Activated naive CD8-positive, alpha-beta T cell treated with anti-CD3 and anti-CD28 coated beads, Interleukin-2, amount 10 ng/mL, durations not matched to agents 7 days and 5 days (primary cell): ENCODE measurements at regions not wholly inside any gene's neighbourhood (a gene's known extent, or its start where the extent isn't known, plus 50 kb on each side); places are given as distances from the start of the nearest gene placed in this dataset.

Source experiments
- ATAC-seq: fragments of 150-1000 bp; cut with Tn5 transposase; one replicate; pipeline ENCODE4 v1.10.0; 2021; ENCODE audit warnings: low read depth, moderate library complexity
- POLR2A ChIA-PET: fragments of 350-600 bp; sonication (Branson Sonifier 250); formaldehyde crosslinking; loops from one replicate; lab custom pipeline; 2021; ENCODE audit warnings: antibody characterized with exemption; lab: Charles Lee
- DNase-seq: peaks from one replicate; pipeline ENCODE4 v3.0.0; 2021
- H3K27ac Mint-ChIP-seq: one replicate; pipeline ENCODE4 v1.8.0; 2022; ENCODE audit warnings: mild to moderate bottlenecking, mixed read lengths
- H3K27me3 Mint-ChIP-seq: one replicate; pipeline ENCODE4 v1.8.0; 2022; ENCODE audit warnings: mild to moderate bottlenecking, moderate library complexity, mixed read lengths
- H3K36me3 Mint-ChIP-seq: one replicate; pipeline ENCODE4 v1.8.0; 2021; ENCODE audit warnings: mild to moderate bottlenecking, mixed read lengths
- H3K4me1 Mint-ChIP-seq: one replicate; pipeline ENCODE4 v1.8.0; 2021; ENCODE audit warnings: mixed read lengths
- H3K4me3 Mint-ChIP-seq: one replicate; pipeline ENCODE4 v1.8.0; 2022; ENCODE audit warnings: mild to moderate bottlenecking, moderate library complexity, mixed read lengths
- H3K9me3 Mint-ChIP-seq: one replicate; pipeline ENCODE4 v1.8.0; 2021; ENCODE audit warnings: mixed read lengths

DNA sequence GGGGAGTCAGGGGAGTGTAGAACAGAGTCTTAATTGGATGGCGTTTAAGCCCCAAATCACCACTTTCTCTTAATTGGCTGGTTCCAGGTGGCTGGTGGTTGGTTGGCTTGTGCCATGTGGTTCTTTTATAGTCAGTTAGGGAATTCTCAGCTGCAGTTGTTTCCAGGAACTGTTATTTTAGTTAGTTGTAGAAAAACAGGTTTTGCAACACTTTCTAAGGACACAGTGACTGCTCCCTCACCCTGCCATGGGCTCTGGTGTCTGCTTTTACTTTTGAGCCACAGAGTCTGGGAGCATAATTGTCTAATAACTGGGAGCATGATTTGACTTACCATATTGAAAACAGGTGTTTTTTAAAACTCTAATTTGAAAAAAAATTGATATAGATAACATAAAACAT lies 75.8 kb upstream of the PCDH18 start:
- no peaks in the 10 kb centered on the region for H3K4me1 Mint-ChIP-seq
- H3K9me3 Mint-ChIP-seq, result peaks cover 2% of the 10 kb centered on the region
- DNase-seq (no peak), ATAC-seq (no peak)
- no peaks in the 10 kb centered on the region for H3K36me3 Mint-ChIP-seq
- no peak overlapping the region for H3K4me3 Mint-ChIP-seq
- POLR2A ChIA-PET, result no interaction called here
- peaks cover under 1% of the 10 kb centered on the region for H3K27me3 Mint-ChIP-seq
- no peak overlapping the region for H3K27ac Mint-ChIP-seq

- Mint-ChIP-seq H3K9me3 (peaks cover 1% of the 10 kb centered on the region), H3K36me3 (no peaks in the 10 kb centered on the region), H3K27ac (no peak overlapping the region), H3K4me3 (no peak overlapping the region), H3K4me1 (no peaks in the 10 kb centered on the region), H3K27me3 (no peaks in the 10 kb centered on the region)
- ATAC-seq, result no peak
- POLR2A ChIA-PET, result no interaction called here
- no peak for DNase-seq
Measured at GRCh38 chr4:137602436-137602835, 70.1 kb upstream of the PCDH18 start.

GRCh38 chr4:137601934-137602333 lies 69.6 kb upstream of the PCDH18 start:
- ATAC-seq, result no peak
- no peak overlapping the region for H3K27ac Mint-ChIP-seq
- H3K4me3 Mint-ChIP-seq, result no peak overlapping the region
- H3K27me3 Mint-ChIP-seq, result no peaks in the 10 kb centered on the region
- no peaks in the 10 kb centered on the region for H3K36me3 Mint-ChIP-seq
- no peaks in the 10 kb centered on the region for H3K4me1 Mint-ChIP-seq
- H3K9me3 Mint-ChIP-seq, result peaks cover 1% of the 10 kb centered on the region
- POLR2A ChIA-PET, result no interaction called here
- DNase-seq, result no peak

GRCh38 chr4:137599734-137600133 lies 67.4 kb upstream of the PCDH18 start:
- no peaks in the 10 kb centered on the region for H3K36me3 Mint-ChIP-seq
- H3K4me1 Mint-ChIP-seq, result no peaks in the 10 kb centered on the region
- H3K9me3 Mint-ChIP-seq, result no peaks in the 10 kb centered on the region
- no peak for DNase-seq
- H3K27me3 Mint-ChIP-seq, result no peaks in the 10 kb centered on the region
- POLR2A ChIA-PET, result no interaction called here
- no peak overlapping the region for H3K27ac Mint-ChIP-seq
- no peak overlapping the region for H3K4me3 Mint-ChIP-seq
- ATAC-seq, result no peak

- no peak overlapping the region for H3K4me3 Mint-ChIP-seq
- no peak overlapping the region for H3K27ac Mint-ChIP-seq
- no peaks in the 10 kb centered on the region for H3K9me3 Mint-ChIP-seq
- H3K27me3 Mint-ChIP-seq, result no peaks in the 10 kb centered on the region
- no peaks in the 10 kb centered on the region for H3K4me1 Mint-ChIP-seq
- DNase-seq (no peak), ATAC-seq (no peak)
- no peaks in the 10 kb centered on the region for H3K36me3 Mint-ChIP-seq
- POLR2A ChIA-PET, result no interaction called here
Measured at GRCh38 chr4:137597752-137598430, 65.6 kb upstream of the PCDH18 start.

DNA sequence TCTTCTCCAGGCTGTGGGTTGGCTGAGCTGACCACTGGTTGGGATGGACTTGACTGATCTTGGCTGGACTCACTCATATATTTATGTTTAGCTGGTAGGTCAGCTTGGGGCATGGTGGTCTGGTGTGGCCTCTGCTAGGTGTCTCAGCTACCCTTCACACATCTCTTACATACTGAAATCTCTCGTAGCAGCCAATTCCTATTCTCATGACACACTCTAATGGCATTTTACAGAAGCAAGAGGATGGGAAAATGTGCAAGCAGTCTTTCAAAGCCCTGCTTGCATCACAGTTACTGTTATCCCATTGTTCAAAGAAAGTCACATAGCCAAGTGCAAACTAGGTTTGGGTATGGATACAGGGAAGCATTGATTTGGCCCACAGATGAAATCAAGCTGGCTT lies 55.5 kb upstream of the PCDH18 start:
- Mint-ChIP-seq H3K4me3 (no peak overlapping the region), H3K9me3 (no peaks in the 10 kb centered on the region), H3K27ac (no peak overlapping the region), H3K4me1 (no peaks in the 10 kb centered on the region), H3K27me3 (no peaks in the 10 kb centered on the region), H3K36me3 (no peaks in the 10 kb centered on the region)
- no peak for ATAC-seq
- no peak for DNase-seq
- POLR2A ChIA-PET, result no interaction called here

DNA sequence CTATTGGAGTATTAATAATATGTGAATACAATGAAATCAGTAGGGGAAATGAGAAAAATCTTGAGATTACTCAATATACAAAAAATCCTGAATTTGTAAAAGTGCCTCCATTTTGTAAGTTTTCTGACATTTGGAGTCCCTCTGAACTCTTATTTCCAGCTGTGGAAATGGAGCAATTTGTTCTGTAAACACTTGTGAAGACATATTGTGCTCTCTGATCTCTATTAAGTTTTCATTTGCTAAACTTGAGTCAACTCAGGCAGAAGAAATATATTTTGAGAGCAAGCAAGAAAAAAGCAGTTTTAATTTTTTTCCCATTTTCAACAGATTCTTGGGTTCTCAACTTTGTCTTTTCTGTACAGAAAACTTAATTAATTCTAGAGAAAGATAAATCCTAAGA lies 51.4 kb upstream of the PCDH18 start:
- no peaks in the 10 kb centered on the region for H3K9me3 Mint-ChIP-seq
- no peak overlapping the region for H3K4me3 Mint-ChIP-seq
- ATAC-seq (no peak), DNase-seq (no peak)
- POLR2A ChIA-PET, result no interaction called here
- H3K27me3 Mint-ChIP-seq, result no peaks in the 10 kb centered on the region
- no peak overlapping the region for H3K27ac Mint-ChIP-seq
- no peaks in the 10 kb centered on the region for H3K4me1 Mint-ChIP-seq
- no peaks in the 10 kb centered on the region for H3K36me3 Mint-ChIP-seq
